Ovary (tissue), 3 donors: ENCODE measurements at regions not wholly inside any gene's neighbourhood (a gene's known extent, or its start where the extent isn't known, plus 50 kb on each side); places are given as distances from the start of the nearest gene placed in this dataset.

Experiments
- POLR2A ChIP-seq: fragments of 450-650 bp; IDR thresholded peaks from one replicate; pipeline ENCODE4 v1.6.1; 2017; ENCODE audit warnings: antibody characterized with exemption, mild to moderate bottlenecking, moderate library complexity
- TF ChIP-seq, protein P1 (sequence below), 3 donors: fragments of 450-650 bp in 2 of 3; fragments of 200-600 bp in 1 of 3; IDR thresholded peaks; one replicate each; pipeline versions ENCODE4 v1.5.1 to v1.8.0; 2016 to 2022; ENCODE audit warnings: antibody characterized with exemption in 3 of 3, mild to moderate bottlenecking in 1 of 3
- donor health status: DM: no; HTN: no; CAD: no.

GRCh38 chr1:79239840-79240239 is 233.3 kb upstream of the ADGRL4 start:
- TF ChIP-seq, protein P1, sequence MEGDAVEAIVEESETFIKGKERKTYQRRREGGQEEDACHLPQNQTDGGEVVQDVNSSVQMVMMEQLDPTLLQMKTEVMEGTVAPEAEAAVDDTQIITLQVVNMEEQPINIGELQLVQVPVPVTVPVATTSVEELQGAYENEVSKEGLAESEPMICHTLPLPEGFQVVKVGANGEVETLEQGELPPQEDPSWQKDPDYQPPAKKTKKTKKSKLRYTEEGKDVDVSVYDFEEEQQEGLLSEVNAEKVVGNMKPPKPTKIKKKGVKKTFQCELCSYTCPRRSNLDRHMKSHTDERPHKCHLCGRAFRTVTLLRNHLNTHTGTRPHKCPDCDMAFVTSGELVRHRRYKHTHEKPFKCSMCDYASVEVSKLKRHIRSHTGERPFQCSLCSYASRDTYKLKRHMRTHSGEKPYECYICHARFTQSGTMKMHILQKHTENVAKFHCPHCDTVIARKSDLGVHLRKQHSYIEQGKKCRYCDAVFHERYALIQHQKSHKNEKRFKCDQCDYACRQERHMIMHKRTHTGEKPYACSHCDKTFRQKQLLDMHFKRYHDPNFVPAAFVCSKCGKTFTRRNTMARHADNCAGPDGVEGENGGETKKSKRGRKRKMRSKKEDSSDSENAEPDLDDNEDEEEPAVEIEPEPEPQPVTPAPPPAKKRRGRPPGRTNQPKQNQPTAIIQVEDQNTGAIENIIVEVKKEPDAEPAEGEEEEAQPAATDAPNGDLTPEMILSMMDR (IDR thresholded peaks at IDR 0.05), result no peak
- no peak for TF ChIP-seq POLR2A
